Progenitor cell of endocrine pancreas (in vitro differentiated cells): ENCODE measurements at regions not wholly inside any gene's neighbourhood (a gene's known extent, or its start where the extent isn't known, plus 50 kb on each side); places are given as distances from the start of the nearest gene placed in this dataset.
"Not testable (repeated sequence)": the region's sequence is repeated elsewhere in the genome, so short reads cannot be mapped to it uniquely, and the experiment has no call there.

Experiments used
- DNase-seq: peaks from one replicate; pipeline ENCODE4 v3.0.0; 2021; ENCODE audit warnings: low spot score; ENCODE audit not compliant: unreplicated experiment
- H3K27ac Mint-ChIP-seq: 2 replicates; pipeline ENCODE4 v1.8.0; 2021; ENCODE audit warnings: mild to moderate bottlenecking, moderate library complexity, mixed read lengths
- H3K27me3 Mint-ChIP-seq: 2 replicates; pipeline ENCODE4 v1.8.0; 2021; ENCODE audit warnings: mixed read lengths
- H3K36me3 Mint-ChIP-seq: 2 replicates; pipeline ENCODE4 v1.8.0; 2022; ENCODE audit warnings: mixed read lengths; ENCODE audit not compliant: insufficient read depth
- H3K4me1 Mint-ChIP-seq: 2 replicates; pipeline ENCODE4 v1.8.0; 2021; ENCODE audit warnings: low read depth, mixed read lengths
- H3K4me3 Mint-ChIP-seq: 2 replicates; pipeline ENCODE4 v1.8.0; 2021; ENCODE audit warnings: low read depth, mild to moderate bottlenecking, moderate library complexity, mixed read lengths
- H3K9me3 Mint-ChIP-seq: 2 replicates; pipeline ENCODE4 v1.8.0; 2021; ENCODE audit warnings: low read depth, mixed read lengths
- TF ChIP-seq, protein P1 (sequence below): fragments of 200-600 bp; sonication (generic); IDR thresholded peaks from one replicate; pipeline ENCODE4 v1.5.0; 2021; ENCODE audit warnings: antibody characterized with exemption, mild to moderate bottlenecking; ENCODE audit not compliant: unreplicated experiment

DNA sequence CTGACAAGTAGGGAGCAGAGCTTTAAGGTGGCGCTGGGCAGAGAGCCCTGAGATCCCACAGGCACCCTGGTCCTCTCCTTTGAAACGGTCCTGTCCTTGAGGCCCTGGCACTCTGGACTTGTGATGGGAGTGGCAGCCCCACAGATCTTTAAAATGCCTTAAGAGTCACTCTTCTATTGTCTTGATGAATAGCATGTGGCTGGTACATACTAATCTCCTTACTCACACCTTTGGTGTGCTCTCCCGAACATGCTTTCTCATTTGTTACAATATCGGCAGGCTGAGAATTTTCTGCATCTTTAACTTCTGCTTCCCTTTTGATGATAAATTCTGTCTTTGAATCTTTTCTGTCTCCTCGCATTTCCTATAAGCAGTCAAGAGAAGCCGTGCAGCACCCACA lies 333.8 kb downstream of the TFAP2A start:
- peaks cover 4% of the 10 kb centered on the region for H3K4me1 Mint-ChIP-seq
- H3K9me3 Mint-ChIP-seq = no peaks in the 10 kb centered on the region
- peaks cover 12% of the 10 kb centered on the region for H3K27me3 Mint-ChIP-seq
- no peak overlapping the region for H3K4me3 Mint-ChIP-seq
- H3K36me3 Mint-ChIP-seq = no peaks in the 10 kb centered on the region
- DNase-seq = no peak
- TF ChIP-seq, protein P1, sequence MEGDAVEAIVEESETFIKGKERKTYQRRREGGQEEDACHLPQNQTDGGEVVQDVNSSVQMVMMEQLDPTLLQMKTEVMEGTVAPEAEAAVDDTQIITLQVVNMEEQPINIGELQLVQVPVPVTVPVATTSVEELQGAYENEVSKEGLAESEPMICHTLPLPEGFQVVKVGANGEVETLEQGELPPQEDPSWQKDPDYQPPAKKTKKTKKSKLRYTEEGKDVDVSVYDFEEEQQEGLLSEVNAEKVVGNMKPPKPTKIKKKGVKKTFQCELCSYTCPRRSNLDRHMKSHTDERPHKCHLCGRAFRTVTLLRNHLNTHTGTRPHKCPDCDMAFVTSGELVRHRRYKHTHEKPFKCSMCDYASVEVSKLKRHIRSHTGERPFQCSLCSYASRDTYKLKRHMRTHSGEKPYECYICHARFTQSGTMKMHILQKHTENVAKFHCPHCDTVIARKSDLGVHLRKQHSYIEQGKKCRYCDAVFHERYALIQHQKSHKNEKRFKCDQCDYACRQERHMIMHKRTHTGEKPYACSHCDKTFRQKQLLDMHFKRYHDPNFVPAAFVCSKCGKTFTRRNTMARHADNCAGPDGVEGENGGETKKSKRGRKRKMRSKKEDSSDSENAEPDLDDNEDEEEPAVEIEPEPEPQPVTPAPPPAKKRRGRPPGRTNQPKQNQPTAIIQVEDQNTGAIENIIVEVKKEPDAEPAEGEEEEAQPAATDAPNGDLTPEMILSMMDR = no peak
- no peak overlapping the region for H3K27ac Mint-ChIP-seq

DNA sequence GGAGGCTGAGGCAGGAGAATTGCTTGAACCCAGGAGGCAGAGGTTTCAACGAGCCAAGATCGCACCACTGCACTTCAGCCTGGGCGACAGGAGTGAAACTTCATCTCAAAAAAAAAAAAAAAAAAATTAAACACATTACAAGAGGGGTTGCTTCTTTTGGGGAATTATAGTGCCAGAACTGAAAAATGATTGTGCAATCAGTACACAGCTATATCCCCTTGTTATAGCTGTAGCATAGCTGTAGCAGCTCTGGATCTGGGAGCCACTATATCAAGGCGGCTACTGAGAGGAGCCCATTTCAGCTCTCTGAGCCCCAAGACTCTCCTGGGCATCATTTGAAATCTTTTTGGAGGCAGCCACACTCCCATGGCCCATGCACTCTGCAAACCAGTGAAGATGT lies 334.3 kb downstream of the TFAP2A start:
- TF ChIP-seq, protein P1 = no peak
- H3K4me1 Mint-ChIP-seq = peaks cover 4% of the 10 kb centered on the region
- DNase-seq = no peak
- H3K9me3 Mint-ChIP-seq = no peaks in the 10 kb centered on the region
- H3K27me3 Mint-ChIP-seq = peaks cover 10% of the 10 kb centered on the region
- H3K36me3 Mint-ChIP-seq = no peaks in the 10 kb centered on the region
- H3K27ac Mint-ChIP-seq = no peak overlapping the region
- H3K4me3 Mint-ChIP-seq = no peak overlapping the region

DNA sequence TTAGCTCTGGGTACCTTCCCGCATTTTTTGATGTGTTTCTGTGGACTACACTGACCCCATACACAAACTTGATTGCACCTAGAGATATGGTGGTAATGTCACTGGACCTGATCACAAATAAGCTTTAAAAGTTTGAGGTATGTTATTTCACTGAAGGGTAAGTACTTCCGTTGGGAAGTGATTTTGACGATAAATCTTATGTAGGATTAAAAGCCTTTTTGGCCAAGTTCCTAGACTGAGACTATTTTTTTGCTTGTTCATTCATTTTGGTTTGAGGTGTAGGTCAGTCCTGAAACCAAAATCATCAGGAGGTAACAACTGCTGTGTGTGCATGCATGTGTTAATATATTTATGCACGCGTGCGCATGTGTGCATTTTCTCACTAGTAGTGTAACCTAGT lies 336.3 kb downstream of the TFAP2A start:
- H3K4me3 Mint-ChIP-seq = no peak overlapping the region
- TF ChIP-seq, protein P1 = no peak

DNA sequence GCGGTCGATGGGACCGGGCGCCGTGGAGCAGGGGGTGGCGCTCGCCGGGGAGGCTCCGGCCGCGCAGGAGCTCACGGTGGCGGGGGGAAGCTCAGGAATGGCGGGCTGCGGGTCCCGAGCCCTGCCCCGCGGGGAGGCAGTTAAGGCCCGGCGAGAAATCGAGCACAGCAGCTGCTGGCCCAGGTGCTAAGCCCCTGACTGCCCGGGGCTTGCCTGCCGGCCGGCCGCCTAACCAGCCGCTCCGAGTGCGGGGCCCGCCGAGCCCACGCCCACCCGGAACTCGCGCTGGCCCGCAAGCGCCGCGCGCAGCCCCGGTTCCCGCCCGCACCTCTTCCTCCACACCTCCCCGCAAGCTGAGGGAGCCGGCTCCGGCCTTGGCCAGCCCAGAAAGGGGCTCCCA lies 340.1 kb downstream of the TFAP2A start:
- H3K4me3 Mint-ChIP-seq, H3K4me1 Mint-ChIP-seq, H3K9me3 Mint-ChIP-seq, H3K27ac Mint-ChIP-seq, DNase-seq, H3K36me3 Mint-ChIP-seq, H3K27me3 Mint-ChIP-seq: not testable (repeated sequence)

More for the DNA sequence above, 336.3 kb downstream of the TFAP2A start:
- H3K36me3 Mint-ChIP-seq = no peaks in the 10 kb centered on the region
- H3K27me3 Mint-ChIP-seq = peaks cover 5% of the 10 kb centered on the region
- H3K27ac Mint-ChIP-seq = no peak overlapping the region
- H3K4me1 Mint-ChIP-seq = no peaks in the 10 kb centered on the region
- H3K9me3 Mint-ChIP-seq = peaks cover 7% of the 10 kb centered on the region
- DNase-seq = no peak

DNA sequence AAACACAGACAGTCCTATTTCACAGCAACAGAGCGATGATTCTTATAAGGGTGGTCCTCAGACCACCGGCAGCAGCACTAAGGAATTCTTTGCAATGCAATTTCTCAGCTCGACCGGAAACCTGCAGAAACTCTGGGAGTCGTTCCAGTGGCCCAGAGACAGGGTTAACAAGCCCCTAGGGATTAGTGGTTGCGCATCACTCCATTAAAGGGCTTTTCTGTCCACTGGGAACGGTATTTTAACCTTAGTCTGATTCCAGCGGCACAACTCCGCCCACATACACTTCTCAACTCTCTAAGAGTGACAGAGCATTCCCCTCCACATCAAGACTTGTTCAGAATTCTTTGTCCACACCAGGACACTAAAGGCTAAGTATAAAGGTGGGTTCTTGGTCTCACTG lies 341.5 kb downstream of the TFAP2A start:
- DNase-seq = no peak
- H3K4me1 Mint-ChIP-seq = no peaks in the 10 kb centered on the region
- TF ChIP-seq, protein P1 = no peak
- H3K4me3 Mint-ChIP-seq = no peak overlapping the region
- H3K27me3 Mint-ChIP-seq = no peaks in the 10 kb centered on the region
- no peak overlapping the region for H3K27ac Mint-ChIP-seq
- no peaks in the 10 kb centered on the region for H3K36me3 Mint-ChIP-seq
- peaks cover 7% of the 10 kb centered on the region for H3K9me3 Mint-ChIP-seq

DNA sequence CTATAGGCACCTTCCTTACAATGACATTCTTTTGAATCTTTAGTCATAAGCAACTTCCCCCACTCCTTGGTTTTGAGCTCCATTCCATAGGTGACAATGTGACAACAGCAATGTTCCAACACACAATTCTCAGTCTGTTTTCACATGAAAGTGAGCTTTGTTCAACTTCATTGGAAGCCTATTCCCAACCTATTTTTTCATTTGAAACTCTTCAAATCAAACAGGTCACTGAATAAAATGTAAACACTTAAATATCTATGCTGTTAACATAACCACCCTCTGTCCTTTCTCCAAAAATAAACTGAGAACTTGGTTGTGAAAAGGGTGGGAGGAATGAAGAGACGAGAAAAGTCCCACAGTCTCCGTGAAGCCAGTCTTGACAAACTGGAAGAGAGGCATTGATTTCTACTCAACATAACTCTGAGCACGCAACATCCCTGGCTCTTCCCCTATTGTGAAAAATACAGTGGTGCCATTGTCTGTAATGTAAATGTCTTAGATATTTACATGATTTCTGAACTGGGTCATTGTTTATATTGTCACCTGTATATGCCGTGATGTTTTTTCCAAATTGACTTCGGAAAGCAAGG lies 343.1 kb downstream of the TFAP2A start:
- Mint-ChIP-seq H3K36me3 (no peaks in the 10 kb centered on the region), H3K4me1 (no peaks in the 10 kb centered on the region), H3K27ac (no peak overlapping the region), H3K9me3 (peaks cover 7% of the 10 kb centered on the region), H3K4me3 (no peak overlapping the region), H3K27me3 (no peaks in the 10 kb centered on the region)
- TF ChIP-seq, protein P1 = no peak
- DNase-seq = no peak
